ENCODE measurements at regions not wholly inside any gene's neighbourhood (a gene's known extent, or its start where the extent isn't known, plus 50 kb on each side); places are given as distances from the start of the nearest gene placed in this dataset.

DNA sequence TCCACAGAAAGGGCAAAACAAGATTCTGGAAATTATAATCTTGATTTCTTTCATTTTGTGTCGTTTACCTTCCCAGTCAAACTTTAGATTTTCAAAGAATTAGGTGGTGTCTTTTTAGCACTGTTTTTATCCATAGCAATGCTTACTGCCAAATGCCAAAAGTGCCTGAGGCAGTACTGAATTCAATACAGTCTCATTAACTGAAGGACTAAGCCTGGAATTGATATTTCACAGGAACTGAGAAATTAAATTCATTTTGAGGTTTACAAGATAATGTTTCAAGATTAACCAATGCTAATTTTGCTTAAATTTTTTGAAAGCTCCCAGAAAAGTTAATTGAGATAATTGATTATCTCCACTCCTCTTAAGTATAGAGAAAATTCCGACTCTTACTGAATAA lies 68.8 kb upstream of the ARHGAP24 start:
- TF ChIP-seq, protein P1, sequence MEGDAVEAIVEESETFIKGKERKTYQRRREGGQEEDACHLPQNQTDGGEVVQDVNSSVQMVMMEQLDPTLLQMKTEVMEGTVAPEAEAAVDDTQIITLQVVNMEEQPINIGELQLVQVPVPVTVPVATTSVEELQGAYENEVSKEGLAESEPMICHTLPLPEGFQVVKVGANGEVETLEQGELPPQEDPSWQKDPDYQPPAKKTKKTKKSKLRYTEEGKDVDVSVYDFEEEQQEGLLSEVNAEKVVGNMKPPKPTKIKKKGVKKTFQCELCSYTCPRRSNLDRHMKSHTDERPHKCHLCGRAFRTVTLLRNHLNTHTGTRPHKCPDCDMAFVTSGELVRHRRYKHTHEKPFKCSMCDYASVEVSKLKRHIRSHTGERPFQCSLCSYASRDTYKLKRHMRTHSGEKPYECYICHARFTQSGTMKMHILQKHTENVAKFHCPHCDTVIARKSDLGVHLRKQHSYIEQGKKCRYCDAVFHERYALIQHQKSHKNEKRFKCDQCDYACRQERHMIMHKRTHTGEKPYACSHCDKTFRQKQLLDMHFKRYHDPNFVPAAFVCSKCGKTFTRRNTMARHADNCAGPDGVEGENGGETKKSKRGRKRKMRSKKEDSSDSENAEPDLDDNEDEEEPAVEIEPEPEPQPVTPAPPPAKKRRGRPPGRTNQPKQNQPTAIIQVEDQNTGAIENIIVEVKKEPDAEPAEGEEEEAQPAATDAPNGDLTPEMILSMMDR (IDR thresholded peaks at IDR 0.05): no peak
- TF ChIP-seq EP300 (IDR thresholded peaks at IDR 0.05; ENCODE audit: low read depth): no peak
- TF ChIP-seq POLR2A (IDR thresholded peaks at IDR 0.05): no peak
